ENCODE measurements at regions not wholly inside any gene's neighbourhood (a gene's known extent, or its start where the extent isn't known, plus 50 kb on each side); places are given as distances from the start of the nearest gene placed in this dataset.

GRCh38 chr9:28600226-28600625 lies 1026.9 kb upstream of the C9orf72 start:
- DNase-seq (ENCODE audit: low read depth in 2 of 2) = no peak

- DNase-seq (ENCODE audit: low read depth in 2 of 2) = no peak
Observed at GRCh38 chr9:28607843-28608242, 1034.6 kb upstream of the C9orf72 start.

GRCh38 chr9:28610339-28610738 lies 1037.1 kb upstream of the C9orf72 start:
- no peak for DNase-seq (ENCODE audit: low read depth in 2 of 2)

- no peak for DNase-seq (ENCODE audit: low read depth in 2 of 2)
Observed at GRCh38 chr9:28616310-28616709, 1043.0 kb upstream of the C9orf72 start.

- DNase-seq (ENCODE audit: low read depth in 2 of 2) = no peak
Observed at GRCh38 chr9:28620011-28620410, 1046.7 kb upstream of the C9orf72 start.

- no peak for DNase-seq (ENCODE audit: low read depth in 2 of 2)
Observed at GRCh38 chr9:28620661-28621060, 1047.4 kb upstream of the C9orf72 start.

GRCh38 chr9:28624771-28625170 lies 1051.5 kb upstream of the C9orf72 start:
- no peak for DNase-seq (ENCODE audit: low read depth in 2 of 2)

- DNase-seq (ENCODE audit: low read depth in 2 of 2) = no peak
Observed at GRCh38 chr9:28628031-28628430, 1054.8 kb upstream of the C9orf72 start.

- DNase-seq (ENCODE audit: low read depth in 2 of 2) = no peak
Observed at GRCh38 chr9:28648723-28649122, 1075.4 kb upstream of the C9orf72 start.

- no peak for DNase-seq (ENCODE audit: low read depth in 2 of 2)
Observed at GRCh38 chr9:28650327-28650726, 1077.0 kb upstream of the C9orf72 start.

GRCh38 chr9:28651050-28651722 lies 1077.9 kb upstream of the C9orf72 start:
- no peak for DNase-seq (ENCODE audit: low read depth in 2 of 2)

GRCh38 chr9:28653216-28653615 lies 1079.9 kb upstream of the C9orf72 start:
- no peak for DNase-seq (ENCODE audit: low read depth in 2 of 2)

GRCh38 chr9:28656727-28657126 lies 1083.4 kb upstream of the C9orf72 start:
- DNase-seq (ENCODE audit: low read depth in 2 of 2) = no peak

GRCh38 chr9:28661853-28662252 lies 1088.6 kb upstream of the C9orf72 start:
- no peak for DNase-seq (ENCODE audit: low read depth in 2 of 2)

GRCh38 chr9:28662675-28663074 lies 1089.4 kb upstream of the C9orf72 start:
- no peak for DNase-seq (ENCODE audit: low read depth in 2 of 2)

GRCh38 chr9:28668158-28668557 lies 1094.9 kb upstream of the C9orf72 start:
- DNase-seq (ENCODE audit: low read depth in 2 of 2) = no peak

GRCh38 chr9:28671000-28671399 lies 1097.7 kb upstream of the C9orf72 start:
- no peak for DNase-seq (ENCODE audit: low read depth in 2 of 2)

GRCh38 chr9:28678097-28678496 lies 1104.8 kb upstream of the C9orf72 start:
- DNase-seq (ENCODE audit: low read depth in 2 of 2) = no peak

GRCh38 chr9:28688172-28688571 lies 1114.9 kb upstream of the C9orf72 start:
- no peak for DNase-seq (ENCODE audit: low read depth in 2 of 2)

- no peak for DNase-seq (ENCODE audit: low read depth in 2 of 2)
Observed at GRCh38 chr9:28692012-28692411, 1118.7 kb upstream of the C9orf72 start.

GRCh38 chr9:28696960-28697359 lies 1123.7 kb upstream of the C9orf72 start:
- no peak for DNase-seq (ENCODE audit: low read depth in 2 of 2)

- no peak for DNase-seq (ENCODE audit: low read depth in 2 of 2)
Observed at GRCh38 chr9:28699632-28700031, 1126.4 kb upstream of the C9orf72 start.

GRCh38 chr9:28707616-28708015 lies 1134.3 kb upstream of the C9orf72 start:
- DNase-seq (ENCODE audit: low read depth in 2 of 2) = no peak

- DNase-seq (ENCODE audit: low read depth in 2 of 2) = no peak
Observed at GRCh38 chr9:28714188-28714587, 1140.9 kb upstream of the C9orf72 start.
